ENCODE measurements at regions not wholly inside any gene's neighbourhood (a gene's known extent, or its start where the extent isn't known, plus 50 kb on each side); places are given as distances from the start of the nearest gene placed in this dataset.

GRCh38 chr20:22008456-22008855 lies 303.0 kb downstream of the PAX1 start:
- Histone ChIP-seq H3K36me3 (ENCODE audit: insufficient read depth, low read length) (no peaks in the 10 kb centered on the region), H3K9me3 (ENCODE audit: low read length) (no peaks in the 10 kb centered on the region), H3K27me3 (ENCODE audit: insufficient read depth, low read length, poor library complexity, severe bottlenecking) (no peaks in the 10 kb centered on the region), H3K27ac (ENCODE audit: low read depth, low read length) (no peak overlapping the region), H3K4me3 (ENCODE audit: low read length) (no peak overlapping the region), H3K4me1 (ENCODE audit: insufficient read depth, low read length) (no peaks in the 10 kb centered on the region)
- peaks cover 0 to 3% (median 0%) of the 10 kb centered on the region in 3 donors for H3K36me3 Mint-ChIP-seq
- ChIA-PET POLR2A (no interaction called here), CTCF (no interaction called here)
- no peak for DNase-seq
- H3K4me3 Mint-ChIP-seq = no peak overlapping the region
- no peaks in the 10 kb centered on the region for H3K4me1 Mint-ChIP-seq
- peak overlapping the region in 1 of 8 donors; percentile 7 for H3K27ac Mint-ChIP-seq
- H3K27me3 Mint-ChIP-seq = no peaks in the 10 kb centered on the region
- peaks cover 4 to 19% (median 7%) of the 10 kb centered on the region in 5 donors for H3K9me3 Mint-ChIP-seq

- no peak for DNase-seq
- Histone ChIP-seq H3K27ac (ENCODE audit: low read depth, low read length) (no peak overlapping the region), H3K4me3 (ENCODE audit: low read length) (no peak overlapping the region), H3K9me3 (ENCODE audit: low read length) (no peaks in the 10 kb centered on the region), H3K36me3 (ENCODE audit: insufficient read depth, low read length) (no peaks in the 10 kb centered on the region), H3K27me3 (ENCODE audit: insufficient read depth, low read length, poor library complexity, severe bottlenecking) (no peaks in the 10 kb centered on the region), H3K4me1 (ENCODE audit: insufficient read depth, low read length) (no peaks in the 10 kb centered on the region)
- Mint-ChIP-seq H3K4me3 (no peak overlapping the region), H3K27ac (no peak overlapping the region), H3K9me3 (peaks cover 4 to 18% (median 7%) of the 10 kb centered on the region in 5 donors), H3K36me3 (peaks cover 0 to 3% (median 0%) of the 10 kb centered on the region in 3 donors), H3K4me1 (no peaks in the 10 kb centered on the region), H3K27me3 (no peaks in the 10 kb centered on the region)
- ChIA-PET POLR2A (no interaction called here), CTCF (no interaction called here)
Observed at GRCh38 chr20:22006306-22006705, 300.8 kb downstream of the PAX1 start.

- Histone ChIP-seq H3K27me3 (ENCODE audit: insufficient read depth, low read length, poor library complexity, severe bottlenecking) (no peaks in the 10 kb centered on the region), H3K4me3 (ENCODE audit: low read length) (no peak overlapping the region), H3K36me3 (ENCODE audit: insufficient read depth, low read length) (no peaks in the 10 kb centered on the region), H3K9me3 (ENCODE audit: low read length) (no peaks in the 10 kb centered on the region), H3K27ac (ENCODE audit: low read depth, low read length) (no peak overlapping the region), H3K4me1 (ENCODE audit: insufficient read depth, low read length) (no peaks in the 10 kb centered on the region)
- H3K27me3 Mint-ChIP-seq = no peaks in the 10 kb centered on the region
- CTCF ChIA-PET = no interaction called here
- H3K36me3 Mint-ChIP-seq = peaks cover 0 to 3% (median 0%) of the 10 kb centered on the region in 3 donors
- H3K4me3 Mint-ChIP-seq = no peak overlapping the region
- H3K27ac Mint-ChIP-seq = no peak overlapping the region
- H3K9me3 Mint-ChIP-seq = peaks cover 5 to 17% (median 7%) of the 10 kb centered on the region in 5 donors
- no peak for DNase-seq
- no peaks in the 10 kb centered on the region for H3K4me1 Mint-ChIP-seq
- POLR2A ChIA-PET = no interaction called here
Observed at GRCh38 chr20:22005535-22005934, 300.1 kb downstream of the PAX1 start.

GRCh38 chr20:22004946-22005345 lies 299.5 kb downstream of the PAX1 start:
- ChIA-PET CTCF (no interaction called here), POLR2A (no interaction called here)
- no peak overlapping the region for H3K4me3 Mint-ChIP-seq
- H3K4me1 Mint-ChIP-seq = no peaks in the 10 kb centered on the region
- H3K27ac ChIP-seq (ENCODE audit: low read depth, low read length) = no peak overlapping the region
- H3K4me3 ChIP-seq (ENCODE audit: low read length) = no peak overlapping the region
- H3K36me3 Mint-ChIP-seq = peaks cover 0 to 3% (median 0%) of the 10 kb centered on the region in 3 donors
- H3K9me3 Mint-ChIP-seq = peaks cover 7 to 19% (median 9%) of the 10 kb centered on the region in 5 donors
- H3K9me3 ChIP-seq (ENCODE audit: low read length) = no peaks in the 10 kb centered on the region
- no peaks in the 10 kb centered on the region for H3K27me3 ChIP-seq (ENCODE audit: insufficient read depth, low read length, poor library complexity, severe bottlenecking)
- DNase-seq = no peak
- no peaks in the 10 kb centered on the region for H3K27me3 Mint-ChIP-seq
- H3K36me3 ChIP-seq (ENCODE audit: insufficient read depth, low read length) = no peaks in the 10 kb centered on the region
- no peak overlapping the region for H3K27ac Mint-ChIP-seq
- no peaks in the 10 kb centered on the region for H3K4me1 ChIP-seq (ENCODE audit: insufficient read depth, low read length)

GRCh38 chr20:22003680-22004079 lies 298.2 kb downstream of the PAX1 start:
- Histone ChIP-seq H3K27me3 (ENCODE audit: insufficient read depth, low read length, poor library complexity, severe bottlenecking) (no peaks in the 10 kb centered on the region), H3K4me3 (ENCODE audit: low read length) (no peak overlapping the region), H3K9me3 (ENCODE audit: low read length) (no peaks in the 10 kb centered on the region), H3K4me1 (ENCODE audit: insufficient read depth, low read length) (no peaks in the 10 kb centered on the region), H3K36me3 (ENCODE audit: insufficient read depth, low read length) (no peaks in the 10 kb centered on the region), H3K27ac (ENCODE audit: low read depth, low read length) (no peak overlapping the region)
- Mint-ChIP-seq H3K27ac (no peak overlapping the region), H3K27me3 (no peaks in the 10 kb centered on the region), H3K4me3 (no peak overlapping the region), H3K9me3 (peaks cover 4 to 20% (median 13%) of the 10 kb centered on the region in 5 donors), H3K4me1 (no peaks in the 10 kb centered on the region), H3K36me3 (peaks cover 0 to 3% (median 0%) of the 10 kb centered on the region in 3 donors)
- ChIA-PET POLR2A (no interaction called here), CTCF (no interaction called here)
- no peak for DNase-seq

GRCh38 chr20:22001886-22002285 lies 296.4 kb downstream of the PAX1 start:
- Histone ChIP-seq H3K4me1 (ENCODE audit: insufficient read depth, low read length) (no peaks in the 10 kb centered on the region), H3K4me3 (ENCODE audit: low read length) (no peak overlapping the region), H3K9me3 (ENCODE audit: low read length) (no peaks in the 10 kb centered on the region), H3K36me3 (ENCODE audit: insufficient read depth, low read length) (no peaks in the 10 kb centered on the region), H3K27me3 (ENCODE audit: insufficient read depth, low read length, poor library complexity, severe bottlenecking) (no peaks in the 10 kb centered on the region), H3K27ac (ENCODE audit: low read depth, low read length) (no peak overlapping the region)
- Mint-ChIP-seq H3K4me3 (no peak overlapping the region), H3K27me3 (no peaks in the 10 kb centered on the region), H3K27ac (no peak overlapping the region), H3K36me3 (no peaks in the 10 kb centered on the region), H3K9me3 (peaks cover 0 to 21% (median 7%) of the 10 kb centered on the region in 5 donors), H3K4me1 (no peaks in the 10 kb centered on the region)
- no peak for DNase-seq
- CTCF ChIA-PET = no interaction called here
- POLR2A ChIA-PET = no interaction called here

GRCh38 chr20:21995461-21995860 lies 290.0 kb downstream of the PAX1 start:
- Mint-ChIP-seq H3K4me1 (no peaks in the 10 kb centered on the region), H3K27me3 (no peaks in the 10 kb centered on the region), H3K36me3 (no peaks in the 10 kb centered on the region), H3K9me3 (peaks cover 0 to 25% (median 10%) of the 10 kb centered on the region in 5 donors), H3K27ac (no peak overlapping the region), H3K4me3 (no peak overlapping the region)
- ChIA-PET CTCF (no interaction called here), POLR2A (no interaction called here)
- DNase-seq = no peak
- Histone ChIP-seq H3K36me3 (ENCODE audit: insufficient read depth, low read length) (no peaks in the 10 kb centered on the region), H3K4me3 (ENCODE audit: low read length) (no peak overlapping the region), H3K4me1 (ENCODE audit: insufficient read depth, low read length) (no peaks in the 10 kb centered on the region), H3K9me3 (ENCODE audit: low read length) (no peaks in the 10 kb centered on the region), H3K27ac (ENCODE audit: low read depth, low read length) (no peak overlapping the region), H3K27me3 (ENCODE audit: insufficient read depth, low read length, poor library complexity, severe bottlenecking) (no peaks in the 10 kb centered on the region)

- Mint-ChIP-seq H3K27me3 (no peaks in the 10 kb centered on the region), H3K9me3 (peaks cover 0 to 28% (median 4%) of the 10 kb centered on the region in 5 donors), H3K4me3 (no peak overlapping the region), H3K36me3 (no peaks in the 10 kb centered on the region), H3K27ac (no peak overlapping the region), H3K4me1 (no peaks in the 10 kb centered on the region)
- CTCF ChIA-PET = no interaction called here
- Histone ChIP-seq H3K27ac (ENCODE audit: low read depth, low read length) (no peak overlapping the region), H3K4me3 (ENCODE audit: low read length) (no peak overlapping the region), H3K9me3 (ENCODE audit: low read length) (no peaks in the 10 kb centered on the region), H3K36me3 (ENCODE audit: insufficient read depth, low read length) (no peaks in the 10 kb centered on the region), H3K27me3 (ENCODE audit: insufficient read depth, low read length, poor library complexity, severe bottlenecking) (no peaks in the 10 kb centered on the region), H3K4me1 (ENCODE audit: insufficient read depth, low read length) (no peaks in the 10 kb centered on the region)
- DNase-seq = no peak
- POLR2A ChIA-PET = no interaction called here
Observed at GRCh38 chr20:21994203-21994602, 288.7 kb downstream of the PAX1 start.

GRCh38 chr20:21982559-21982958 lies 277.1 kb downstream of the PAX1 start:
- POLR2A ChIA-PET = no interaction called here
- H3K4me3 Mint-ChIP-seq = no peak overlapping the region
- H3K36me3 Mint-ChIP-seq = no peaks in the 10 kb centered on the region
- DNase-seq = no peak
- H3K4me3 ChIP-seq (ENCODE audit: low read length) = no peak overlapping the region
- H3K36me3 ChIP-seq (ENCODE audit: insufficient read depth, low read length) = no peaks in the 10 kb centered on the region
- H3K27ac ChIP-seq (ENCODE audit: low read depth, low read length) = no peak overlapping the region
- H3K27me3 ChIP-seq (ENCODE audit: insufficient read depth, low read length, poor library complexity, severe bottlenecking) = no peaks in the 10 kb centered on the region
- H3K27me3 Mint-ChIP-seq = no peaks in the 10 kb centered on the region
- no peaks in the 10 kb centered on the region for H3K9me3 ChIP-seq (ENCODE audit: low read length)
- peaks cover 11 to 40% (median 18%) of the 10 kb centered on the region in 5 donors for H3K9me3 Mint-ChIP-seq
- CTCF ChIA-PET = no interaction called here
- peak overlapping the region in 1 of 8 donors; percentile 32 for H3K27ac Mint-ChIP-seq
- no peaks in the 10 kb centered on the region for H3K4me1 Mint-ChIP-seq
- H3K4me1 ChIP-seq (ENCODE audit: insufficient read depth, low read length) = no peaks in the 10 kb centered on the region
